ENCODE measurements at regions not wholly inside any gene's neighbourhood (a gene's known extent, or its start where the extent isn't known, plus 50 kb on each side); places are given as distances from the start of the nearest gene placed in this dataset.
"Not testable (repeated sequence)": the region's sequence is repeated elsewhere in the genome, so short reads cannot be mapped to it uniquely, and the experiment has no call there.

- DNase-seq: no peak
These were observed 213.0 kb upstream of the IL12B start for GRCh38 chr5:159543326-159543725.

DNA sequence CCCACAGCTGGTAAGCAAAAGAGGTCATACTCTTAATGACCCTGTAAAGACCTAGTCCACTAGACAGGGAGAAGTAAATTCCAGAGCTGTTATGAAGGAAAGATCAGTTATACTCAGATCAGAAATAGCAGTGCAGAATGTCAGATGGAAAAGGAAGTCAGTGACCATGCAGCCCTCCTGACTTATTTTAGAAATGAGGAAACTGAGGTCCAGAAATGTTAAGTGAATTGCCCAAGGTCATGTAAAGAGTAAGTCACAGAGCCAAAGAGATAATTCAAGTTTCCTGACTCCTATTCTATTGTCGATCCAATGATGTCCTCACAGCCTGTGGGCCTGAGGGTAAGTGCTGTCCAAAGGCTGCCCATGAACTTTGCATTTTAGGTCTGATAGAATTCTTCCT lies 214.9 kb upstream of the IL12B start:
- DNase-seq: no peak

DNA sequence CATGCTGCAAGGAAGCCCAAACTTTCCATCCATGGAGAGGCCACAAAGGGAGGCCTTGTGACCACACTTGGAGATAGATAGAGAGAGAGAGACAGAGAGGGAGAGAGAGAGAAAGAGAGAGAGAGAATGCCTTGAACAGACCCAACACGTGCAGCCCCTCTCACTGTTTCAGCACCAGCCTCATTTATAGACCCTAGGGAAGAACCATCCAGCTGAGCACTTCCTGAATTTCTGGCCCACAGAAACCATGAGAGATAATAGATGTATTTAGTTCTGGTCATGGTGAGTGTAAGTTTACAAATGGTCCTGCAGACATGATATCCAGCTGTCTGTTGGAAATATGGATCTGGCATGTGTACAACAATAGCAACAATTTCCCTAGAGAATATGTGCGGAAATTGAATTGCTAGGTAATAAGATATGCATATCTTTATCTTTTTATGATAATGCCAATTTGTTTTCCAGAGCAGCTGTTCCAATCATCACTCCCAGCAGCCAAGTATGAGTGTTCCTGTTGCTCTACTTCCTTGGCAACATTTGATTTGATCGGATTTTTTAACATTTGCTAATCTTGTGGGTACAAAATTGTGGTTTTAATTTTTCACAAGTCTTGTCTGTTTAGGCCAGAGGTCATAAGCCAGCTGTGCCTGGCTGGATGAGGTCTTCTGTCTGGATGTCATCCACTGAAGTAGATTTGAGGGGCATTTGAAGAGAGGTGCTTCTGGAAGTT lies 217.3 kb upstream of the IL12B start:
- no peak for DNase-seq

DNA sequence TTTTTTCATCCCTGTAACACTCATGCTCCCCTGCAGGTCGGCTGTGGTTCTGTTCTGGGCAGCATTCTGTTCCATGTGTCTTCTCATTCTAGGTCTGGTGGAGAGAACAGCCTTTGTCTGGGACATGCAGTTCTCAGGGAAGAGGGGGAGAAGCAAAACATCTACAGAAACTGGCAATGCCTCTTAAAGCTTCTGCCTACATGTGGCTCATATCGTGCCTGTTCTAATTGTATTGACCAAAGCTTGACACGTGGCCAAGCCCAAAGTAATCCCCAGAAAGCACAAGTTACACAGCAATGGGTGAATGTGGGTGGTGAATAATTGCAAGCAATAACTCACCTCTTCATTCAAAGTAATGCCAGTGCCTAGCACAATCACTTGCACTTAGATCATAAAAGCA lies 218.2 kb upstream of the IL12B start:
- DNase-seq: no peak

DNA sequence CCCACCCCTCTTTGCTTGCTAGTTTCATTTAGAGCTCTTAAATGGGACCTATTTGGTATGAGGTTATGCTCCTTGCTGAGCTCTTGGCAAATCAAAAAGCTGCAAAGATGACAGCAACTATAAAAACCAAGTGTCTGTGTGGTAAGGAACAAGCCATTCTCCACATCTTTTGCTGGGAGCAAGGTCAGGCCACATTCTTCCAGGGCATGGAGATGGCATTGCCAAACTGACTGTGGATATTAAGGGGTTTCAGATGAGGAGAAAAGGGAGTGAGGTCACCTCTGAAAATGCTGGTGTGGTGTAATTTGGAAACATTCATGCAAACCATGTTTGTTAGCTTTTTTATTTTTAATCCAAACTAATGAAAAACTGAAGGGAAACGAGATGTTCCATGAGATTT lies 218.8 kb upstream of the IL12B start:
- DNase-seq: no peak

DNA sequence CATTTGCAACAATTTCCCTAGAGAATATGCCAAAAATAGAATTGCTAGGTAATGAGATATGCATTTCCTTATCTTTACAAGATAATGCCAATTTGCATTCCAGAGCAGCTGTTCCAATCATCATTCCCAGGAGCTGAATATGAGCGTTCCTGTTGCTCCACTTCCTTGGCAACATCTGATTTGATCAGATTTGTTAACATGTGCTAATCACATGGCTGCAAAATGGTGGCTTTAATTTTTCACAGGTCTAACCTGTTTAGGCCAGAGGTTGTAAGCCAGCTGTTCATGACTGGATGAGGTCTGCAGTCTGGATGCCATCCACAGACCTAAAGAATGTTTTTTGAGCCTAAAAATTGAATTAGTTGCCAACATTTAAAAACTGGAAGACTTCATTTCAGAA lies 220.7 kb upstream of the IL12B start:
- no peak for DNase-seq

DNA sequence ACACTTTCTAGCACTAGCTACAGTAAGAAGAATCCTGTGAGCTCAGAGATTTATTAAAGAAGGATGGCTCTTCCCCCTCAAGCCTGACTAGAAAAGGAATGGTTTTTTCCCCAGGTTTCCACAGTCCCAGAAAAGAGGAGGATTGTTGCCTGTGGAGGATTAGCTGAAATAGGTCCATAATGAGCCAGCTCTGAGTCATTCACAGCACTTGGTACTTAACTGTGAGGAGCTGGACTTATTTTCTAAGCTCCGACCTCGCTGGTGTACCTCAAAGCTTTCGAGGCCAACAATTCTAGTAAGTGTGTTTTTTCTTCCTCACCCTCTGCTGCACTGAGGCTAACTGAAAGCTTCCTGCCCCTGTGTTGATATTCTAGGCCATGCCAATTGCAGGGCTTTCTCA lies 222.5 kb upstream of the IL12B start:
- no peak for DNase-seq

DNA sequence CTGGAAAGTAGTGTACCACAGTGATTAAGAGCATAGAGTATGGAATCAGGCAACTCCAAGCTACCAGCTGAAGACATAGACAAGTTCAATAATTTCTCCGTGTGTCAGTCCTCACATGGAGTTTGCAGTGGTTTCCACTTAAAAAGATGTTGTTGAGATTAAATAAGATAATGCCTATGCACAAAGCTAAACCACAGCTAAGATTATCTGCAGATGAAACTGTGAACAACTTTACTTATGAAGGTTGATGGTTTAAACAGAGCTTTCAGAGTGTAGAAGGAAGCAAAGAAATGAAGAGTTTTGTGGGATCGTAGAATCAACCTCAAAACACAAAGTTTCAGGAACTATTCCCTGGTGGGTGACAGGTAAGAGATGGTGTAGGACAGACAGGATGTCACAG lies 223.5 kb upstream of the IL12B start:
- no peak for DNase-seq

DNA sequence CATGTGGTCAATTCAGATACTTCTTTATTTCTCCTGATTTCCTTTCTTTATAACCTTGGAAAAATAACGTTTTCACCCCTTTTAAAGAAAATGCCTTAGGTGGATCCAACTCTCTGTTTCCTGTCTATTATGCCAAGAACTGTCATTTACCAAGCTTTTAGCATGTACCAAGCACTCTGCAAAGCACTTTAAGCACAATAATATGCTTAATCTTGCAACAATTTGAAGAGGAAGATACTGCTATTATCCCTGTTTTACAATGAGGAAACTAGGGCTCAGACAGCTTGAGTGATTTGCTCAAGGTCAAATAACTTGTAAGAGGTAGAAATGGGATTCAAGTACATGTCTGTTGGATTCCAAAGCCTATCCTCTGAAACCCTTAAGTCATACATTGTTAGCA lies 224.8 kb upstream of the IL12B start:
- DNase-seq: no peak

DNA sequence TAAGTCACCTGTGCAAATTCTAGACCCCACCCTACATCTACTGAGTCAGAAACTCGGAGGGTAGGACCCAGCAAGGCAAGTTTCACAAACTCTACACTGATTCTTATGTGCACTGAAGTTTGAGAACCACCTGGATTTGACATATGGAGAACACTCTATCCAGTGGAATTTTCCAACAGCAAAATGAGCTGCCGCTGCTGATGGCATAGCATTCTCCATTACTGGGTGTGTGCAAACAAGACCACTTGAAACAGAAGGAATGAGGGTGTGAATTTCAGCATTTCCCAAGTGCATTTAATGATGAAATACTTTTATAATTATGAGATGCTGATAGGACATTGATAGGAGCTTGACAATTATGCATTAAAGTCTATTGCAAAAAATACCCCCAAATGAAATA lies 229.1 kb upstream of the IL12B start:
- DNase-seq: no peak

GRCh38 chr5:159560088-159560487 lies 229.8 kb upstream of the IL12B start:
- no peak for DNase-seq

- DNase-seq: no peak
These were observed 233.7 kb upstream of the IL12B start for GRCh38 chr5:159564031-159564430.

DNA sequence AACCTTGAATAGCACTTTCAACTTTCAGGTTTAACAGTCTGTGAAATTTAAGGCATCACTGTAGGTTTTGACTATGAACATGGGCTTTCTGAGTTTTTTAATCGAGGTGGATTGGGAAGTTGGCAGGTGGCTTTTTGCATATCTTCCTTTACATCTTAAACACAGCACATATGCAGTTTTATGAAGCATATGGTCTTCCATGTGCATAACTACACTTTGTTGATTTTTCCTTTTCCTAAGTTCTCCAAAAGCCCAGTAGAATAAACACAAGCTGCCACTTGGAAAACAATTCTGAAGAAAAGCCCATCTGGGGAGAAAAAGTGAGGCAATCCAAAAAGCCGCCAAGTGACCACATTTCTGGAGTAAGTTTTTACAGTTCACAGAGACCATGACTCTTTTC lies 236.5 kb upstream of the IL12B start:
- DNase-seq: no peak

DNA sequence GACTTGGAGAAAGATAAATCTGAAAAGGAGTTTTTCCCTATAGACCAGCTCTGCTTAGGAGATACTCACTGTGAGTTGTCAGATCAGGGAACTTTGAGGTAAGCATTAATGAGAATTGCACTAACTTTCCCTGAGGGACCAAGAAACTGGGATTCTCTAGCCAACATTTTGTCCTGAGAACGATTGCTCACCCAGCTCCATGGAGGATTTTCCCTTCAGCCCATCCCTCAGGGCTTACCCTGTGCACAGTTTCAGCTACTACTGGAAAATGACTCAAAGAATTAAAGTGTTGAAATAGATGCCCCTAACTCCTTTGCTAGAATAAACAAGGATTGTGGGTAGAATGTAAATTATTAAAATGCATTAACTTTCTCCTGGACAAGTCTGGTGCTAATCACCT lies 237.2 kb upstream of the IL12B start:
- no peak for DNase-seq

DNA sequence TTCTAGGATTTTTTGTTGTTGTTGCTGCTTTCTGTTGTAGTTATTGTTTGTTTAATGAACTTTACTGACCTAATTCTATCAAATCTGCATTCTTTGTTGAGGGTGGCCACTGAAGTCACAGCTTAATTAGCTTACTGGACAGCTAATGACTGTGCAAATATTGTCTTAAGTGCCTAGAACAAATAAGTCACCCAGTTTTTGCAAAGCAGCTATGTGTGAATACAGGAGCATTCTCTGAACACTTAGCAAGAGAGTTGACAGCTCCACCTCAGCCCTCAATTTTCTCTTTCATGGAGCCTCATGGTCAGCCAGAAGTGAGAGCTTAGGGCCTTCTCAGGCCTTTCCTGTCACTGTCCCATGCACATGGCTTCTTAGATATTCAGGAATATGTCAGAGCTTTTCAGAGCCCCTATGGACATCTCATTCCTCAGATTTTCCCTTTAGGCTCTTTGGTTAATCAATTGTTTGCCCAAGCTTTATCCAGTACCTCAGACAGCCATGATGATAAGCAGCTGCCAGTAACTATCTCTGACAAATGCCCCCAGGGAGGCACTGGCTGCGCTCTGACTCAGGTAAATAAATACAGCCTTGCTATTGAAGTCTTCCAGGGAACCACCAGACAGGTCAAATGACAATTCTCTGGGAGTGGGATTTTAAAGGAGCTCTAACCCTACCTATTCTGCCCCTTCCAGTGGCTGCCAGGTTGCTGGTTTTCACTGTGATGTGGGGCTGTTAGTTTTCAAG lies 241.4 kb upstream of the IL12B start:
- DNase-seq: no peak

DNA sequence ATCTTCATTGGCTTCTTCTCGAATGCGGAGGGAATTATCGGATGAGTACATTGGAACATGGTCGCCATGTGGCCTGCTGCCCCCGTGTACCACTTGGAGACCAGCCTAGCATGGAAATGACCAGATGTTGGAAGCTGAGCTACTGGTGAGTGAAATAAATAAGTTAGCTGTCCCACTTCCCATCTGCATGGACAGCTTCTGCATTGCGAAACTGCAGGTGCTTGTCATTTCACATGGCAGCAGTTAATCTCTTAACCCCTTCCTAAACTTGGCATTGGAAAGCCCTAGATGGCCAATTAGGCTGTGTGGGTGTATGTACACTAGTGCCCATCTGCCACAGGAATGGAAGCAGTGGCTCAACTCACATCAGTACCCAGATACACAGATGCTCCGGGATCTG lies 246.6 kb upstream of the IL12B start:
- no peak for DNase-seq

DNA sequence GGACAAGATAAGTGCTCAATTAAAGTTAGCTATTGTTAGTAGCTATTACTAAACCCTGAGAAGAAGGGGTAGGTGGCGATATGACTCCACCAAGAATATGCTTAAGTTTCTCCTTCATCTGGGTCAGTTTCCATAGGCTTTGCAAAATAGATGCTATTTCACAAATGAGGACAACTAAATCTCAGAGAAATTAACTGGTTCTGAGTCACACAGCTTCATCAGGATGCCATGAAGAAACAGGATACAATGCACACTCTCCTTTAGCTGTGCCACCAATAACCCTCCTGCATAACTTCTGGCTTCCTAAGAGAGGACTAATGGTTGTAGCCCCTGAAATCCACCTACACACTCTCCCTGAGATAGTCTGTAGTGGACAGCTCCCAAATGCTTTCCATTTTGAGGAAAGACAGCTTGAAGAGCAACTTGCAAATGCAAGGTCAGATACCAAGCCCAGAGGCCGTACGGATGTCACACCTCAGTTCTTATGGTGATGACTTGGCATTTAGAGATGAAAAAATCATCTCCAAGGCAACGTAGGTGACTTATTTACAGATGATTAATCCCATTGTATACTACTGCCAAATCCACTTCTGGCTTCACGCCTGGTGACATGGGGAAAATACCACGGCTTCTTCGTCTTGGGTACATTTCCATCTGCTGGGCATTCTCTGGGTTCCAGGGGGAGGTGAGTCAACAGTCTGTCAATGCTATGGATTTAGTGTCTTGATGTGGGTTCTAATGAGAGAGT lies 251.4 kb upstream of the IL12B start:
- no peak for DNase-seq

GRCh38 chr5:159582756-159583541 lies 252.7 kb upstream of the IL12B start:
- no peak for DNase-seq

DNA sequence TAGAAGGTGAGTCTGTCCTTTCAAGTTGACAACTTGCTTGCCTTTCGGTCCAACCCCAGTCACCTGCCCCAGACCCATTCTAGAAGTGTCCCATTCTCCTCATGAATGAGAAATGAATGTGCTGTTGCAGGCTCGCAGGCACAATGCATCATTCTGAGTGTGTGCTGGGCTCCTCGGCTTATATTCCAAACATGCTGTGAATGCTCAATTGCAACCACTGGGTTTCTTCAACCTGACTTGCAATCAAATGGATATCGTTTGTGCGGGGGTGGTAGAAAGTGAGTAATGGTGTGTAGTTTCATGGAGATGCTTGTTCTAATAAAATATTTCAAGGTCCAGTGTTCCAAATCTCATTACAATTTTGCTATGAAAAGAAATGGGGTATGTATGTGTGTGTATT lies 256.6 kb upstream of the IL12B start:
- no peak for DNase-seq

DNA sequence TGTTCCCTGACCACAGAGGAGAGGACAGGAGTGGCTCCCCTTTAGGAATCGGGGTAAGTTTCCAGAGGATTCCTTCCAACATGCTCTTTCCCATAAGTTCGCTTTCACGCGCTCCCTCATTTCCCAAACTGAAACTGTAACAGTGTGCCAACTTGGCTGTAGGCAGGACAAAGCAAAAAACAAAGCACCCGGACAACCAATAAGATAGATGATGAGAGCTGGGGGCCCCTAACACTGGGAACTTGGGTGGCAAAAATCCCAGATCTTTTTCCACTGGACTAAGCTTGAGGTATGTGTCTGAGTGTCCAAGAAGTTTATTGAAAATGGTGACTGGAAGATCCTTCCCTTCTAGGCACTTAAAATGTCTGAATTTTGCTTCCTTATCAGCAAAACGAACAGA lies 258.7 kb upstream of the IL12B start:
- no peak for DNase-seq

DNA sequence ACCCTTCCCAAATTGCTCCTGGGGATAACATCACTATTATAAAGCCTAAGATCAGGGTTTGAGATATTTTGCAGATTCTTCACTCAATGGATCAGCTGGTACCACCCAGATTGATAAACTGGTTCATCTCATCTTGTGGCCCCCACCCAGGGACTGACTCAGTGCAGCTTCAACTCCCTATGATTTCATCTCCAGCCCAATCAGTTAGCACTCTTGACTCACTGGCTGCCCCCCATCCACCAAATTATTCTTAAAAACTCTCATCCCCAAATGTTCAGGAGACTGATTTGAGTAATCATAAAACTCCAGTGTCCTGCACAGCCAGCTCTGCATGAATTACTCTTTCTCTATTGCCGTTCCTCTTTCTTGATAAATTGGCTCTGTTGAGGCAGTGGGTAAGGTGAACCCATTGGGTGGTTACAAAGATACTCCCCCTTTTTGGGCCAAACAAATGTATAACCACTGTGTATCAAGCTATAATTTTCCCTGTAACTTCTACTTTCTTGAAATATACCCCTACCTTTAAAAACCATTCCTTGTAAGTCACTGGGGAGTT lies 263.3 kb upstream of the IL12B start:
- DNase-seq: no peak

GRCh38 chr5:159595561-159595960 lies 265.3 kb upstream of the IL12B start:
- not testable (repeated sequence) for DNase-seq

GRCh38 chr5:159601216-159601615 lies 270.9 kb upstream of the IL12B start:
- DNase-seq: no peak

Measured in hindlimb muscle (tissue), 1 donor.